Hematopoietic multipotent progenitor cell treated with erythropoietin and hydrocortisone succinate and interleukin-3 and kit ligand, for 6 days (in vitro differentiated cells): ENCODE measurements at regions not wholly inside any gene's neighbourhood (a gene's known extent, or its start where the extent isn't known, plus 50 kb on each side); places are given as distances from the start of the nearest gene placed in this dataset.

Source experiments
- DNase-seq: peaks from one replicate; pipeline ENCODE4 v3.0.0-alpha.2; 2015

DNA sequence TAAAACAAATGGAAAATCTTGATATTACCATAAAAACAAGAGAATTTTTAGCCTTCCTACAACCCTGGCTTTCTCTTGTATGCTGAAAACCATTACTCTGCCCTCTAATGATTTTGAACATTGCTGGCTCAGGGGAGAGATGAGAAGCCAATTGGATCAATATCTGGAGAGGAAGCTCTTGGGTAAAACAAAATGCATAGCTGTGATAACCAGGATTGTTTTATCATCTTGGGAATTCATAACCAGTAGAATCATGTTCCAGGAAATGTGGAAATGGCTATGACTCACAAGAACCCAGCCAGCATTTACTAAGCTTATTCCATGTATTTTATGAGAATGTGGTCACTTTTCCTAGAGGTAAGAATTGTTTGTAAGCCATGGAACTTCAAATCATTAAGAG is 51.1 kb upstream of the CTNND2 start:
- no peak for DNase-seq
